HL-60 (cell line): ENCODE measurements at regions not wholly inside any gene's neighbourhood (a gene's known extent, or its start where the extent isn't known, plus 50 kb on each side); places are given as distances from the start of the nearest gene placed in this dataset.

Experiments
- CTCF ChIP-seq: IDR thresholded peaks from one replicate; pipeline ENCODE4 v1.5.1; 2011; ENCODE audit warnings: low read length, control low read depth, inconsistent platforms; ENCODE audit not compliant: insufficient read depth
- GABPA ChIP-seq: IDR thresholded peaks from 2 replicates; pipeline ENCODE4 v1.6.1; 2012; ENCODE audit warnings: low read depth
- POLR2AphosphoS5 ChIP-seq: IDR thresholded peaks from 2 replicates; pipeline ENCODE4 v1.6.1; 2012; ENCODE audit warnings: low read depth

DNA sequence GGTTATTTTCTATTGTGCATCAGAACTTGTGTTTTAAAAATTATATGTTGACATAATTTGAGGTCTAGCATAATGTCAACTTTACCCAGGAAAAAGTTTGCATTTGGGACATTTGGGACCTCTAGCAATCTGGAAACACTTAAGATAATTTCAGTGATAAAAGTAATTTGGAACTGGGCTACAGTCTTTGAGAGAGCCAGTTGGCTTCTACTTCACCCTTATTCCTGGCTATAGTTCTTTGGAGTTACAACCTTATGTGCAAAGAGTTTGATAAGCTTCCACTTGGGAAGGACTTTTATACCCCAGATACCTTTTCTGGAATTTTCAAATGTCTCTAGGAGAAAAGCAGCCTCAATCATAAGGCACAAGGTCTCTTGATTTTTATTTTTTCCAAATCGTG is 139.3 kb downstream of the ARRDC3 start:
- TF ChIP-seq CTCF, result no peak
- TF ChIP-seq POLR2AphosphoS5, result no peak
- TF ChIP-seq GABPA, result no peak
